Activated naive CD4-positive, alpha-beta T cell treated with anti-CD3 and anti-CD28 coated beads for 36 hours (primary cell): ENCODE measurements at regions not wholly inside any gene's neighbourhood (a gene's known extent, or its start where the extent isn't known, plus 50 kb on each side); places are given as distances from the start of the nearest gene placed in this dataset.

Source experiments
- CTCF ChIA-PET: fragments of 350-600 bp; sonication (Branson Sonifier 250); formaldehyde crosslinking; loops from one replicate; lab custom pipeline; 2021; ENCODE audit warnings: antibody characterized with exemption; lab: Charles Lee
- DNase-seq: peaks from one replicate; pipeline ENCODE4 v3.0.0-alpha.2; 2020
- H3K27ac Mint-ChIP-seq: one replicate; pipeline ENCODE4 v1.8.0; 2021; ENCODE audit warnings: mild to moderate bottlenecking, mixed read lengths
- H3K27me3 Mint-ChIP-seq: one replicate; pipeline ENCODE4 v1.8.0; 2021; ENCODE audit warnings: low read depth, mixed read lengths
- H3K36me3 Mint-ChIP-seq: one replicate; pipeline ENCODE4 v1.8.0; 2021; ENCODE audit warnings: low read depth, mixed read lengths
- H3K4me1 Mint-ChIP-seq: one replicate; pipeline ENCODE4 v1.8.0; 2021; ENCODE audit warnings: low read depth, mixed read lengths
- H3K4me3 Mint-ChIP-seq: one replicate; pipeline ENCODE4 v1.8.0; 2021; ENCODE audit warnings: mild to moderate bottlenecking, moderate library complexity, mixed read lengths
- H3K9me3 Mint-ChIP-seq: one replicate; pipeline ENCODE4 v1.8.0; 2021; ENCODE audit warnings: mixed read lengths
- intact Hi-C: fragments of 100-400 bp; cut with micrococcal nuclease; formaldehyde crosslinking; loops from one replicate; pipeline ENCODE4 v1.15.1; 2023

- no peaks in the 10 kb centered on the region for H3K4me1 Mint-ChIP-seq
- H3K36me3 Mint-ChIP-seq: no peaks in the 10 kb centered on the region
- H3K9me3 Mint-ChIP-seq: no peaks in the 10 kb centered on the region
- CTCF ChIA-PET: no interaction called here
- DNase-seq: no peak
- H3K27me3 Mint-ChIP-seq: no peaks in the 10 kb centered on the region
- no peak overlapping the region for H3K27ac Mint-ChIP-seq
- intact Hi-C loops: no loop called here
- H3K4me3 Mint-ChIP-seq: no peak overlapping the region
These were observed 466.2 kb downstream of the IRS1 start for GRCh38 chr2:226333388-226333787.

- DNase-seq: no peak
- Mint-ChIP-seq H3K36me3 (no peaks in the 10 kb centered on the region), H3K4me1 (no peaks in the 10 kb centered on the region), H3K4me3 (no peak overlapping the region), H3K9me3 (no peaks in the 10 kb centered on the region), H3K27me3 (no peaks in the 10 kb centered on the region), H3K27ac (no peak overlapping the region)
- intact Hi-C loops: no loop called here
- CTCF ChIA-PET: no interaction called here
These were observed 469.4 kb downstream of the IRS1 start for GRCh38 chr2:226330206-226330605.

GRCh38 chr2:226329180-226329579 is 470.4 kb downstream of the IRS1 start:
- intact Hi-C loops: no loop called here
- Mint-ChIP-seq H3K36me3 (no peaks in the 10 kb centered on the region), H3K9me3 (no peaks in the 10 kb centered on the region), H3K4me1 (no peaks in the 10 kb centered on the region), H3K27me3 (no peaks in the 10 kb centered on the region), H3K4me3 (no peak overlapping the region), H3K27ac (no peak overlapping the region)
- no peak for DNase-seq
- CTCF ChIA-PET: no interaction called here

GRCh38 chr2:226327830-226328229 is 471.8 kb downstream of the IRS1 start:
- H3K36me3 Mint-ChIP-seq: no peaks in the 10 kb centered on the region
- H3K9me3 Mint-ChIP-seq: no peaks in the 10 kb centered on the region
- H3K27ac Mint-ChIP-seq: no peak overlapping the region
- CTCF ChIA-PET: no interaction called here
- H3K4me1 Mint-ChIP-seq: no peaks in the 10 kb centered on the region
- no peaks in the 10 kb centered on the region for H3K27me3 Mint-ChIP-seq
- intact Hi-C loops: no loop called here
- no peak overlapping the region for H3K4me3 Mint-ChIP-seq
- no peak for DNase-seq

- Mint-ChIP-seq H3K9me3 (no peaks in the 10 kb centered on the region), H3K4me3 (no peak overlapping the region), H3K27me3 (no peaks in the 10 kb centered on the region), H3K36me3 (no peaks in the 10 kb centered on the region), H3K4me1 (no peaks in the 10 kb centered on the region), H3K27ac (no peak overlapping the region)
- intact Hi-C loops: no loop called here
- CTCF ChIA-PET: no interaction called here
- DNase-seq: no peak
These were observed 474.1 kb downstream of the IRS1 start for GRCh38 chr2:226325526-226325925.

- peaks cover 2% of the 10 kb centered on the region for H3K27me3 Mint-ChIP-seq
- no peaks in the 10 kb centered on the region for H3K36me3 Mint-ChIP-seq
- no peak overlapping the region for H3K4me3 Mint-ChIP-seq
- no peaks in the 10 kb centered on the region for H3K4me1 Mint-ChIP-seq
- no peaks in the 10 kb centered on the region for H3K9me3 Mint-ChIP-seq
- CTCF ChIA-PET: no interaction called here
- intact Hi-C loops: no loop called here
- DNase-seq: no peak
- no peak overlapping the region for H3K27ac Mint-ChIP-seq
These were observed 479.3 kb downstream of the IRS1 start for GRCh38 chr2:226320076-226320948.

- intact Hi-C loops: no loop called here
- peaks cover 5% of the 10 kb centered on the region for H3K27me3 Mint-ChIP-seq
- CTCF ChIA-PET: no interaction called here
- H3K4me3 Mint-ChIP-seq: no peak overlapping the region
- H3K27ac Mint-ChIP-seq: no peak overlapping the region
- no peaks in the 10 kb centered on the region for H3K9me3 Mint-ChIP-seq
- no peaks in the 10 kb centered on the region for H3K4me1 Mint-ChIP-seq
- DNase-seq: no peak
- no peaks in the 10 kb centered on the region for H3K36me3 Mint-ChIP-seq
These were observed 481.6 kb downstream of the IRS1 start for GRCh38 chr2:226317970-226318369.

- no peaks in the 10 kb centered on the region for H3K36me3 Mint-ChIP-seq
- H3K27me3 Mint-ChIP-seq: peaks cover 14% of the 10 kb centered on the region
- CTCF ChIA-PET: no interaction called here
- H3K4me3 Mint-ChIP-seq: no peak overlapping the region
- intact Hi-C loops: no loop called here
- no peak overlapping the region for H3K27ac Mint-ChIP-seq
- no peaks in the 10 kb centered on the region for H3K9me3 Mint-ChIP-seq
- DNase-seq: no peak
- H3K4me1 Mint-ChIP-seq: no peaks in the 10 kb centered on the region
These were observed 486.6 kb downstream of the IRS1 start for GRCh38 chr2:226313060-226313459.

- peaks cover 16% of the 10 kb centered on the region for H3K27me3 Mint-ChIP-seq
- CTCF ChIA-PET: no interaction called here
- H3K27ac Mint-ChIP-seq: no peak overlapping the region
- H3K4me1 Mint-ChIP-seq: no peaks in the 10 kb centered on the region
- intact Hi-C loops: no loop called here
- DNase-seq: no peak
- H3K9me3 Mint-ChIP-seq: no peaks in the 10 kb centered on the region
- H3K4me3 Mint-ChIP-seq: no peak overlapping the region
- no peaks in the 10 kb centered on the region for H3K36me3 Mint-ChIP-seq
These were observed 487.5 kb downstream of the IRS1 start for GRCh38 chr2:226312155-226312554.

GRCh38 chr2:226310146-226310545 is 489.5 kb downstream of the IRS1 start:
- Mint-ChIP-seq H3K9me3 (no peaks in the 10 kb centered on the region), H3K4me3 (no peak overlapping the region), H3K36me3 (no peaks in the 10 kb centered on the region), H3K27me3 (peaks cover 17% of the 10 kb centered on the region), H3K27ac (no peak overlapping the region), H3K4me1 (no peaks in the 10 kb centered on the region)
- DNase-seq: no peak
- CTCF ChIA-PET: no interaction called here
- intact Hi-C loops: no loop called here

GRCh38 chr2:226308986-226309385 is 490.6 kb downstream of the IRS1 start:
- H3K36me3 Mint-ChIP-seq: no peaks in the 10 kb centered on the region
- no peak overlapping the region for H3K27ac Mint-ChIP-seq
- intact Hi-C loops: no loop called here
- CTCF ChIA-PET: no interaction called here
- H3K4me3 Mint-ChIP-seq: no peak overlapping the region
- no peak for DNase-seq
- H3K27me3 Mint-ChIP-seq: peaks cover 17% of the 10 kb centered on the region
- no peaks in the 10 kb centered on the region for H3K9me3 Mint-ChIP-seq
- H3K4me1 Mint-ChIP-seq: no peaks in the 10 kb centered on the region

GRCh38 chr2:226308323-226308680 is 491.3 kb downstream of the IRS1 start:
- H3K27me3 Mint-ChIP-seq: peaks cover 16% of the 10 kb centered on the region
- no peak overlapping the region for H3K27ac Mint-ChIP-seq
- CTCF ChIA-PET: no interaction called here
- intact Hi-C loops: no loop called here
- no peaks in the 10 kb centered on the region for H3K9me3 Mint-ChIP-seq
- H3K4me1 Mint-ChIP-seq: no peaks in the 10 kb centered on the region
- no peaks in the 10 kb centered on the region for H3K36me3 Mint-ChIP-seq
- DNase-seq: no peak
- H3K4me3 Mint-ChIP-seq: no peak overlapping the region

- no peak overlapping the region for H3K4me3 Mint-ChIP-seq
- peaks cover 15% of the 10 kb centered on the region for H3K27me3 Mint-ChIP-seq
- no peaks in the 10 kb centered on the region for H3K36me3 Mint-ChIP-seq
- no peak for DNase-seq
- CTCF ChIA-PET: no interaction called here
- intact Hi-C loops: no loop called here
- H3K27ac Mint-ChIP-seq: no peak overlapping the region
- H3K9me3 Mint-ChIP-seq: no peaks in the 10 kb centered on the region
- H3K4me1 Mint-ChIP-seq: no peaks in the 10 kb centered on the region
These were observed 491.9 kb downstream of the IRS1 start for GRCh38 chr2:226307487-226308322.
